ENCODE measurements at regions not wholly inside any gene's neighbourhood (a gene's known extent, or its start where the extent isn't known, plus 50 kb on each side); places are given as distances from the start of the nearest gene placed in this dataset.
A peak's percentile ranks its signal among the peaks of the same experiment; 100 is the strongest.

- H3K4me3 ChIP-seq (ENCODE audit: low read depth, low read length): no peak overlapping the region
- TF ChIP-seq CTCF (IDR thresholded peaks at IDR 0.05; ENCODE audit: low read depth, low read length, missing control alignments): no peak
- no peak for DNase-seq (ENCODE audit: low read depth)
Measured at GRCh38 chr1:55347866-55348265, 132.7 kb upstream of the USP24 start.

- DNase-seq (ENCODE audit: low read depth): no peak
- no peak overlapping the region for H3K4me3 ChIP-seq (ENCODE audit: low read depth, low read length)
- TF ChIP-seq CTCF (IDR thresholded peaks at IDR 0.05; ENCODE audit: low read depth, low read length, missing control alignments): no peak
Measured at GRCh38 chr1:55347041-55347440, 131.9 kb upstream of the USP24 start.

GRCh38 chr1:55346586-55346985, 131.4 kb upstream of the USP24 start:
- no peak overlapping the region for H3K4me3 ChIP-seq (ENCODE audit: low read depth, low read length)
- no peak for TF ChIP-seq CTCF (IDR thresholded peaks at IDR 0.05; ENCODE audit: low read depth, low read length, missing control alignments)
- DNase-seq (ENCODE audit: low read depth): no peak

- DNase-seq (ENCODE audit: low read depth): no peak
- TF ChIP-seq CTCF (IDR thresholded peaks at IDR 0.05; ENCODE audit: low read depth, low read length, missing control alignments): no peak
- no peak overlapping the region for H3K4me3 ChIP-seq (ENCODE audit: low read depth, low read length)
Measured at GRCh38 chr1:55339681-55340080, 124.5 kb upstream of the USP24 start.

GRCh38 chr1:55338448-55338820, 123.3 kb upstream of the USP24 start:
- no peak overlapping the region for H3K4me3 ChIP-seq (ENCODE audit: low read depth, low read length)
- no peak for DNase-seq (ENCODE audit: low read depth)
- TF ChIP-seq CTCF (IDR thresholded peaks at IDR 0.05; ENCODE audit: low read depth, low read length, missing control alignments): no peak

GRCh38 chr1:55337801-55338447, 122.8 kb upstream of the USP24 start:
- peak; percentile 57 for TF ChIP-seq CTCF (IDR thresholded peaks at IDR 0.05; ENCODE audit: low read depth, low read length, missing control alignments)
- no peak overlapping the region for H3K4me3 ChIP-seq (ENCODE audit: low read depth, low read length)
- DNase-seq (ENCODE audit: low read depth): peak; percentile 22

- DNase-seq (ENCODE audit: low read depth): no peak
- H3K4me3 ChIP-seq (ENCODE audit: low read depth, low read length): no peak overlapping the region
- TF ChIP-seq CTCF (IDR thresholded peaks at IDR 0.05; ENCODE audit: low read depth, low read length, missing control alignments): no peak
Measured at GRCh38 chr1:55334797-55335196, 119.6 kb upstream of the USP24 start.

Data from GM12864 (cell line).